ENCODE measurements at regions not wholly inside any gene's neighbourhood (a gene's known extent, or its start where the extent isn't known, plus 50 kb on each side); places are given as distances from the start of the nearest gene placed in this dataset.

GRCh38 chr12:97112136-97112535 is 205.1 kb downstream of the NEDD1 start:
- H3K9ac ChIP-seq = no peak overlapping the region
- no peak overlapping the region for H3K4me3 ChIP-seq (IDR thresholded peaks at IDR 0.05; ENCODE audit: insufficient read depth, low read depth, low read length)
- H3K27ac ChIP-seq = no peak overlapping the region
- no peaks in the 10 kb centered on the region for H3K36me3 ChIP-seq (ENCODE audit: insufficient read depth)
- H3K79me2 ChIP-seq (ENCODE audit: insufficient read depth, low read depth) = no peaks in the 10 kb centered on the region
- H3K4me1 ChIP-seq (ENCODE audit: low read depth, poor library complexity, severe bottlenecking) = no peaks in the 10 kb centered on the region
- H4K20me1 ChIP-seq (ENCODE audit: insufficient read depth) = no peaks in the 10 kb centered on the region
- no peak for TF ChIP-seq CTCF (conservative IDR thresholded peaks at IDR 0.05; ENCODE audit: low read depth, low read length)
- no peaks in the 10 kb centered on the region for H3K27me3 ChIP-seq (ENCODE audit: insufficient read depth, low read depth)
- no peak overlapping the region for H3K4me2 ChIP-seq
- no peak overlapping the region for H2AFZ ChIP-seq (ENCODE audit: low read depth)

- Histone ChIP-seq H3K4me3 (IDR thresholded peaks at IDR 0.05; ENCODE audit: insufficient read depth, low read depth, low read length) (no peak overlapping the region), H4K20me1 (ENCODE audit: insufficient read depth) (no peaks in the 10 kb centered on the region), H3K27ac (no peak overlapping the region), H3K4me2 (no peak overlapping the region), H3K79me2 (ENCODE audit: insufficient read depth, low read depth) (no peaks in the 10 kb centered on the region), H3K27me3 (ENCODE audit: insufficient read depth, low read depth) (no peaks in the 10 kb centered on the region), H2AFZ (ENCODE audit: low read depth) (no peak overlapping the region), H3K36me3 (ENCODE audit: insufficient read depth) (no peaks in the 10 kb centered on the region), H3K9ac (no peak overlapping the region), H3K4me1 (ENCODE audit: low read depth, poor library complexity, severe bottlenecking) (no peaks in the 10 kb centered on the region)
- TF ChIP-seq CTCF (conservative IDR thresholded peaks at IDR 0.05; ENCODE audit: low read depth, low read length) = no peak
Measured at GRCh38 chr12:97118796-97119375, 211.8 kb downstream of the NEDD1 start.

GRCh38 chr12:97127061-97127460 is 220.0 kb downstream of the NEDD1 start:
- no peaks in the 10 kb centered on the region for H3K4me1 ChIP-seq (ENCODE audit: low read depth, poor library complexity, severe bottlenecking)
- H2AFZ ChIP-seq (ENCODE audit: low read depth) = no peak overlapping the region
- no peak for TF ChIP-seq CTCF (conservative IDR thresholded peaks at IDR 0.05; ENCODE audit: low read depth, low read length)
- no peak overlapping the region for H3K27ac ChIP-seq
- no peaks in the 10 kb centered on the region for H3K27me3 ChIP-seq (ENCODE audit: insufficient read depth, low read depth)
- H3K36me3 ChIP-seq (ENCODE audit: insufficient read depth) = no peaks in the 10 kb centered on the region
- no peak overlapping the region for H3K4me2 ChIP-seq
- no peak overlapping the region for H3K4me3 ChIP-seq (IDR thresholded peaks at IDR 0.05; ENCODE audit: insufficient read depth, low read depth, low read length)
- H4K20me1 ChIP-seq (ENCODE audit: insufficient read depth) = no peaks in the 10 kb centered on the region
- no peak overlapping the region for H3K9ac ChIP-seq
- no peaks in the 10 kb centered on the region for H3K79me2 ChIP-seq (ENCODE audit: insufficient read depth, low read depth)

GRCh38 chr12:97131220-97131981 is 224.3 kb downstream of the NEDD1 start:
- Histone ChIP-seq H4K20me1 (ENCODE audit: insufficient read depth) (no peaks in the 10 kb centered on the region), H2AFZ (ENCODE audit: low read depth) (no peak overlapping the region), H3K4me1 (ENCODE audit: low read depth, poor library complexity, severe bottlenecking) (no peaks in the 10 kb centered on the region), H3K4me3 (IDR thresholded peaks at IDR 0.05; ENCODE audit: insufficient read depth, low read depth, low read length) (no peak overlapping the region), H3K36me3 (ENCODE audit: insufficient read depth) (no peaks in the 10 kb centered on the region), H3K27me3 (ENCODE audit: insufficient read depth, low read depth) (no peaks in the 10 kb centered on the region), H3K4me2 (no peak overlapping the region), H3K79me2 (ENCODE audit: insufficient read depth, low read depth) (no peaks in the 10 kb centered on the region), H3K9ac (no peak overlapping the region), H3K27ac (no peak overlapping the region)
- TF ChIP-seq CTCF (conservative IDR thresholded peaks at IDR 0.05; ENCODE audit: low read depth, low read length) = no peak
